ENCODE measurements at regions not wholly inside any gene's neighbourhood (a gene's known extent, or its start where the extent isn't known, plus 50 kb on each side); places are given as distances from the start of the nearest gene placed in this dataset.

- TF ChIP-seq CTCF (IDR thresholded peaks at IDR 0.05) = no peak
- no peak for TF ChIP-seq POLR2A (IDR thresholded peaks at IDR 0.05)
Observed at GRCh38 chr7:18200266-18200665, 172.6 kb upstream of the PRPS1L1 start.
